Smooth muscle cell (in vitro differentiated cells): ENCODE measurements at regions not wholly inside any gene's neighbourhood (a gene's known extent, or its start where the extent isn't known, plus 50 kb on each side); places are given as distances from the start of the nearest gene placed in this dataset.

Experiments used
- DNase-seq: peaks from one replicate; lab custom pipeline; 2025; ENCODE audit not compliant: unreplicated experiment; lab: John Stamatoyannopoulos, UW
- H2AFZ ChIP-seq: fragments of 200-600 bp; sonication (generic); 2 replicates; pipeline ENCODE4 v1.6.0; 2016; ENCODE audit warnings: antibody characterized with exemption, low read depth, mild to moderate bottlenecking
- H3F3A ChIP-seq: fragments of 200-600 bp; sonication (generic); 2 replicates; pipeline ENCODE4 v1.6.0; 2017; ENCODE audit warnings: antibody characterized with exemption, low read depth
- H3K27ac ChIP-seq: fragments of 200-600 bp; sonication (generic); 2 replicates; pipeline ENCODE4 v1.5.1; 2016; ENCODE audit warnings: low read depth, mild to moderate bottlenecking
- H3K27me3 ChIP-seq: fragments of 200-600 bp; sonication (generic); 2 replicates; pipeline ENCODE4 v1.6.1; 2016; ENCODE audit warnings: low read depth, mild to moderate bottlenecking
- H3K36me3 ChIP-seq: fragments of 200-600 bp; sonication (generic); 2 replicates; pipeline ENCODE4 v1.5.1; 2016; ENCODE audit warnings: low read depth
- H3K4me1 ChIP-seq: fragments of 200-600 bp; sonication (generic); 2 replicates; pipeline ENCODE4 v1.5.1; 2016; ENCODE audit warnings: low read depth
- H3K4me2 ChIP-seq: fragments of 200-600 bp; sonication (generic); 2 replicates; pipeline ENCODE4 v1.6.0; 2016; ENCODE audit warnings: mild to moderate bottlenecking
- H3K4me3 ChIP-seq: fragments of 200-600 bp; sonication (generic); 2 replicates; pipeline ENCODE4 v1.5.1; 2016; ENCODE audit warnings: mild to moderate bottlenecking
- H3K79me2 ChIP-seq: fragments of 200-600 bp; sonication (generic); 2 replicates; pipeline ENCODE4 v1.6.0; 2016; ENCODE audit warnings: low read depth, mild to moderate bottlenecking
- H3K9ac ChIP-seq: fragments of 200-600 bp; sonication (generic); 2 replicates; pipeline ENCODE4 v1.6.0; 2016; ENCODE audit warnings: low read depth
- H3K9me3 ChIP-seq: fragments of 200-600 bp; sonication (generic); replicated peaks from 2 replicates; pipeline ENCODE4 v1.5.1; 2016; ENCODE audit warnings: low read depth
- H4K20me1 ChIP-seq: fragments of 200-600 bp; sonication (generic); 2 replicates; pipeline ENCODE4 v1.6.0; 2016; ENCODE audit warnings: low read depth
- WGBS: methylation state at CpG from one replicate; pipeline ENCODE4 v1.1.7; 2016; ENCODE audit warnings: low lambda C conversion rate; 5-methylcytosine and 5-hydroxymethylcytosine counted together
- TF ChIP-seq, protein P1 (sequence below): fragments of 200-600 bp; sonication (generic); IDR thresholded peaks from 2 replicates; pipeline ENCODE4 v1.5.1; 2017; ENCODE audit warnings: borderline replicate concordance, mild to moderate bottlenecking, antibody characterized with exemption; ENCODE audit not compliant: insufficient read depth, poor library complexity, severe bottlenecking

DNA sequence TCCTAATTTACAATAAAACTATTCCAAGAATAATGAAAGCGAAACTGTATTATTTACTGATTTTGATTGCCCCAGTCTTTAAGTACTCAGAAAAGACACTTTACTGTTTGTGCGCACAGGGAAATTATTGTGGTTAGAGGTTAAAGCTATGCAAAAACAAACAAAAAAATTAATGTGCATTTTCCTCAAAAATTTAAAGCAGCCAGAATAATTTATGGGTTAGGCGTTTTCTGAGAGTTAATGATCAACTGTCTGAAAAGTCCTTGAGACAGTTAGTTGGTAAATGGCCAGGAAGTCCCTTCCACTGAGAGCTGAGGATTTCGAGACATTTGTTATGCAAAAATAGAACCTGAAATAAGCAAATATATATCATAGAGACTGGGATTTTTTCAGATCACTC is 143.3 kb downstream of the IRS1 start:
- H3K9ac ChIP-seq = no peak overlapping the region
- DNase-seq = no peak
- H3K4me3 ChIP-seq = no peak overlapping the region
- H3K4me2 ChIP-seq = no peak overlapping the region
- no peak overlapping the region for H2AFZ ChIP-seq
- WGBS = 66% methylated on average over 4 of the region's 4 CpGs
- H3K36me3 ChIP-seq = no peaks in the 10 kb centered on the region
- H3F3A ChIP-seq = peaks cover 13% of the 10 kb centered on the region
- no peaks in the 10 kb centered on the region for H3K27me3 ChIP-seq
- TF ChIP-seq, protein P1, sequence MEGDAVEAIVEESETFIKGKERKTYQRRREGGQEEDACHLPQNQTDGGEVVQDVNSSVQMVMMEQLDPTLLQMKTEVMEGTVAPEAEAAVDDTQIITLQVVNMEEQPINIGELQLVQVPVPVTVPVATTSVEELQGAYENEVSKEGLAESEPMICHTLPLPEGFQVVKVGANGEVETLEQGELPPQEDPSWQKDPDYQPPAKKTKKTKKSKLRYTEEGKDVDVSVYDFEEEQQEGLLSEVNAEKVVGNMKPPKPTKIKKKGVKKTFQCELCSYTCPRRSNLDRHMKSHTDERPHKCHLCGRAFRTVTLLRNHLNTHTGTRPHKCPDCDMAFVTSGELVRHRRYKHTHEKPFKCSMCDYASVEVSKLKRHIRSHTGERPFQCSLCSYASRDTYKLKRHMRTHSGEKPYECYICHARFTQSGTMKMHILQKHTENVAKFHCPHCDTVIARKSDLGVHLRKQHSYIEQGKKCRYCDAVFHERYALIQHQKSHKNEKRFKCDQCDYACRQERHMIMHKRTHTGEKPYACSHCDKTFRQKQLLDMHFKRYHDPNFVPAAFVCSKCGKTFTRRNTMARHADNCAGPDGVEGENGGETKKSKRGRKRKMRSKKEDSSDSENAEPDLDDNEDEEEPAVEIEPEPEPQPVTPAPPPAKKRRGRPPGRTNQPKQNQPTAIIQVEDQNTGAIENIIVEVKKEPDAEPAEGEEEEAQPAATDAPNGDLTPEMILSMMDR = no peak
- H3K9me3 ChIP-seq = no peaks in the 10 kb centered on the region
- no peak overlapping the region for H3K27ac ChIP-seq
- H3K79me2 ChIP-seq = no peaks in the 10 kb centered on the region
- no peaks in the 10 kb centered on the region for H4K20me1 ChIP-seq
- H3K4me1 ChIP-seq = peaks cover 16% of the 10 kb centered on the region

DNA sequence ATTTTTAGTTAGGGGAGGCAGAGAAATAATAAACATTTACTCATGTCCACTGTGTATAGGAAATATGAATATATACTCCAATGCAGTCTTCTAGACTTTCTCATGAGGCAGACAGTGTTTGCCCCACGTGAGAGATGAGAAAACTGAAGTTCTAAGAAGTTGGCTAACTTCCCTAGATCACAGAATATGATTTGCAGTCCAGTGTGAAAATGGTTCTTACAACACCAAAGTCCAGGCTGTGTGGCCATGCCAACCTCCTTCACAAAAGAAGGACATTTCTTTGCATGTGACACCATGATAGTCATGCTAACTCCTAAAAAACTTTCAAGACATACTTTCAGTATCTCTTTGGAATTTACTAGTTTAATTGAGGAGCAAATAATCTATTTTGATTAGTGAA is 143.7 kb downstream of the IRS1 start:
- no peaks in the 10 kb centered on the region for H4K20me1 ChIP-seq
- peaks cover 18% of the 10 kb centered on the region for H3F3A ChIP-seq
- no peaks in the 10 kb centered on the region for H3K9me3 ChIP-seq
- no peak overlapping the region for H2AFZ ChIP-seq
- H3K4me1 ChIP-seq = peaks cover 16% of the 10 kb centered on the region
- DNase-seq = no peak
- no peak overlapping the region for H3K4me3 ChIP-seq
- no peak overlapping the region for H3K4me2 ChIP-seq
- H3K27me3 ChIP-seq = no peaks in the 10 kb centered on the region
- no peaks in the 10 kb centered on the region for H3K79me2 ChIP-seq
- WGBS = 83% methylated on average over 1 of the region's 1 CpG
- H3K9ac ChIP-seq = no peak overlapping the region
- H3K36me3 ChIP-seq = no peaks in the 10 kb centered on the region
- no peak overlapping the region for H3K27ac ChIP-seq
- TF ChIP-seq, protein P1 = no peak

- peak overlapping the region; percentile 81 for H3K27ac ChIP-seq
- no peak for DNase-seq
- H3K9me3 ChIP-seq = no peaks in the 10 kb centered on the region
- H4K20me1 ChIP-seq = no peaks in the 10 kb centered on the region
- no peaks in the 10 kb centered on the region for H3K27me3 ChIP-seq
- peak overlapping the region; percentile 36 for H3K4me2 ChIP-seq
- no peaks in the 10 kb centered on the region for H3K36me3 ChIP-seq
- TF ChIP-seq, protein P1 = no peak
- no peak overlapping the region for H3K9ac ChIP-seq
- H3K4me3 ChIP-seq = no peak overlapping the region
- no peak overlapping the region for H2AFZ ChIP-seq
- peaks cover 23% of the 10 kb centered on the region for H3F3A ChIP-seq
- peaks cover 17% of the 10 kb centered on the region for H3K4me1 ChIP-seq
- 68% methylated on average over 1 of the region's 1 CpG for WGBS
- no peaks in the 10 kb centered on the region for H3K79me2 ChIP-seq
Measured at GRCh38 chr2:226652983-226653765, 146.4 kb downstream of the IRS1 start.

DNA sequence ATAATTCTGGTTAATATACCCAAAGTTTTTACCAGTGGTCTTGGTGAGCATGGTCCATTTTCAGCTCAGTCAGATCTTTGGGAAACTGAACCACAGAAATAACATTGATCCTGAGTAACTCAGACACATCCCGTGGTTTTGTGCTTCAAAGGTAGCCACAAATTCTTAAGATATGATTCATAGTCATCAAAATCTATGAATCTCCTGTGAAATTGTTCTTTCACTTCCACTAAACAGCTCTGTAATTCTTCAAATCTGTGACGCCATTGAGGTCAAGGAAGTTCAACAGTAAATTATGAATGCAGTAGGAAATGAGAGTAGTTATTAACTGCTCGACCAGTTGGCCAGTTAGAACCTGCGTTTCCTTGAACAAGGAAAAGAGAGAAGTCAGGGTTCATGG is 147.3 kb downstream of the IRS1 start:
- Histone ChIP-seq H3K4me3 (no peak overlapping the region), H3K9me3 (no peaks in the 10 kb centered on the region), H3K27me3 (no peaks in the 10 kb centered on the region), H3K79me2 (no peaks in the 10 kb centered on the region), H3K27ac (peak overlapping the region; percentile 81), H3K9ac (no peak overlapping the region), H2AFZ (no peak overlapping the region), H3K4me2 (peak overlapping the region; percentile 36), H4K20me1 (no peaks in the 10 kb centered on the region), H3F3A (peaks cover 23% of the 10 kb centered on the region), H3K4me1 (peaks cover 17% of the 10 kb centered on the region), H3K36me3 (no peaks in the 10 kb centered on the region)
- TF ChIP-seq, protein P1 = no peak
- DNase-seq = no peak
- WGBS = 27% methylated on average over 4 of the region's 4 CpGs
